ENCODE measurements at regions not wholly inside any gene's neighbourhood (a gene's known extent, or its start where the extent isn't known, plus 50 kb on each side); places are given as distances from the start of the nearest gene placed in this dataset.
"Not testable (repeated sequence)": the region's sequence is repeated elsewhere in the genome, so short reads cannot be mapped to it uniquely, and the experiment has no call there.

- no peak for DNase-seq
These were observed 129.1 kb upstream of the RAP2B start for GRCh38 chr3:153032891-153033290.

GRCh38 chr3:153036846-153037245, 125.2 kb upstream of the RAP2B start:
- no peak for DNase-seq

DNA sequence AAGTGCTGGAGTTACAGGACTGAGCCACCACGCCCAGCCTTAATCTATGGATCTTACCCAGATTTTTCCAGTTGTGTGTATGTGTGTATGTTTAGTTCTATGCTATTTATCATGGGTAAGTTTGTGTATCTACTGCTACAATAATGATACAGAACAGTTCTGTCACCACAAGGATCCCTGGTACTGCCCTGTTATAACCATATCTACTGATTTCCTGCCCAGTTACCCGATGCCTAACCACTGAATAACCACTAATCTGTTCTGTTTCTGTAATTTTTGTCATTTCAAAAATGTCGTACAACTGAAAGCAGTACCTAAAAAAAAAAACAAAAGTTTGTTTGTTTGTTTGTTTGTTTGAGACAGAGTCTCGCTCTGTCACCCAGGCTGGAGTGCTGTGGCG, 123.7 kb upstream of the RAP2B start:
- DNase-seq: no peak

DNA sequence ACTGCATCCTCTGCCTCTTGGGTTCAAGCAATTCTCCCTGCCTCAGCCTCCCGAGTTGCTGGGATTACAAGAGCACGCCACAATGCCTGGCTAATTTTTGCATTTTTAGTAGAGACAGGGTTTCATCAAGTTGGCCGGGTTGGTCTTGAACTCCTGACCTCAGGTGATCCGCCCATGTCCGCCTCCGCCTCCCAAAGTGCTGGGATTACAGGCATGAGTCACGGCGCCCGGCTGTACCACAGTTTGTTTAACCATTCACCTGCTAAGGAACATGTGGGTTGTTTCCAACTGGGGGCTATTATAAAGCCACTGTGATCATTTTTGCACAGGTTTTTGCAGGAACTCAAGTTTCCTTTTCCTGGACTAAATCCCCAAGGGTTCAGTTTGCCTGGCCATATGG, 123.2 kb upstream of the RAP2B start:
- no peak for DNase-seq

GRCh38 chr3:153041181-153041580, 120.8 kb upstream of the RAP2B start:
- no peak for DNase-seq

- DNase-seq: no peak
These were observed 119.9 kb upstream of the RAP2B start for GRCh38 chr3:153042088-153042487.

- DNase-seq: no peak
These were observed 118.2 kb upstream of the RAP2B start for GRCh38 chr3:153043729-153044328.

- no peak for DNase-seq
These were observed 116.9 kb upstream of the RAP2B start for GRCh38 chr3:153045150-153045549.

DNA sequence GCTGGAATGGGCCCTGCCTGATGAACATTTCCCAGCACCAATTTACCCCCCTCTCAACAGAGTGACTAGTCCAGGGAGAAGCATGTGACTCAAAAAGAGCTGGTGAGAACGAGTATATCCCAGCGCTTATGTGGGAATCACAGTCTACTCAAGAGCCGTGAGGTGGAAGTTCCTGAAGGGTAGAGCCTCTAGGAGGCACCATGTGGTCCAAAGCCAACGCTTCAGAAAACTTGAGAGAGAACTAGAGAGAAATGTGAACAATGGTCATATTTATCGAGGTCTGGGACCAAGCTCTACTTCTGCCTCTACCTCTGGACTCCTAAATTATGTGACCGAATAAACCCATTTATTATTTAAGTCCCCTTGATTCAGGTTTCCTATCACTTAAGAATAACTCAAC, 111.0 kb upstream of the RAP2B start:
- DNase-seq: no peak

GRCh38 chr3:153051427-153052095, 110.5 kb upstream of the RAP2B start:
- DNase-seq: no peak

GRCh38 chr3:153052096-153052460, 109.9 kb upstream of the RAP2B start:
- DNase-seq: peak; percentile 65

DNA sequence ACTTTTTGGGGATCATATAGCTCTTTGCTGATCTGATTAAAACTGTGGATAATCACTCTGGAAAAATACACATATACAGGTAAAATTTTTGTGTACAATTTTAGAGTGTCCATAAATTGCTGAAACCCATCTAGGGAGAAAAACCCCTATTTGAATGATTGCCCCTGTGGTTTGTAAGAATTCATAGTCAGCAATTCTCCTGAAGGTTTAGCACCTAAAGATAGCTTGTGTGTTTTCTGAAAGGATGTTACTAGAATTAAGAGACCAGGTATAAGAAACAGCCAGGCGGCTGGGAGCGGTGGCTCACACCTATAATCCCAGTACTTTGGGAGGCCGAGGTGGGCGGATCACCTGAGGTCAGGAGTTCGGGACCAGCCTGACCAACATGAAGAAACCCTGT, 106.8 kb upstream of the RAP2B start:
- no peak for DNase-seq

GRCh38 chr3:153055779-153056178, 106.2 kb upstream of the RAP2B start:
- DNase-seq: no peak

DNA sequence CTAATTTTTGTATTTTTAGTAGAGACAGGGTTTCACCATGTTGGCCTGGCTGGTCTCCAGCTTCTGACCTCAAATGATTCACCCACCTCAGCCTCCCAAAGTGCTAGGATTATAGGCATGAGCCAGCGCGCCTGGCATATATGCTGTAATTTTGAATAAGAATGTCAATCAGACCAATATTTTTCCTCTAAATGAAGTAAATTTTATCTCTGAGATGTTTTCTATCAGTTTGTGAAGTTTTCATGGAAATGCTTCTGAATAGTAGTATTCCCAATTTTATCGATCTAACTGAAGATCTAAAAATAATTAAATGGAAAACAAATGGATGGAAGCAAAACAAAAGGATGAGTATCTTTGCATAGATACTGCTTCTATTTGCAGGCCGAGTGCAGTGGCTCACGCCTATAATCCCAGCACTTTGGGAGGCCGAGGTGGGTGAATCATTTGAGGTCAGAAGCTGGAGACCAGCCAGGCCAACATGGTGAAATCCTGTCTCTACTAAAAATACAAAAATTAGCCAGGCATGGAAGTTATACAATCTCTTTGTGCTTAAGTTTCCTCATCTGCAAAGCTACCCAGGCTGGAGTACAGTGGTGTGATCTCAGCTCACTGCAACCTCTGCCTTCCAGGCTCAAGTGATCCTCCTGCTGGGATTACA, 103.9 kb upstream of the RAP2B start:
- not testable (repeated sequence) for DNase-seq

GRCh38 chr3:153060346-153060745, 101.7 kb upstream of the RAP2B start:
- no peak for DNase-seq

DNA sequence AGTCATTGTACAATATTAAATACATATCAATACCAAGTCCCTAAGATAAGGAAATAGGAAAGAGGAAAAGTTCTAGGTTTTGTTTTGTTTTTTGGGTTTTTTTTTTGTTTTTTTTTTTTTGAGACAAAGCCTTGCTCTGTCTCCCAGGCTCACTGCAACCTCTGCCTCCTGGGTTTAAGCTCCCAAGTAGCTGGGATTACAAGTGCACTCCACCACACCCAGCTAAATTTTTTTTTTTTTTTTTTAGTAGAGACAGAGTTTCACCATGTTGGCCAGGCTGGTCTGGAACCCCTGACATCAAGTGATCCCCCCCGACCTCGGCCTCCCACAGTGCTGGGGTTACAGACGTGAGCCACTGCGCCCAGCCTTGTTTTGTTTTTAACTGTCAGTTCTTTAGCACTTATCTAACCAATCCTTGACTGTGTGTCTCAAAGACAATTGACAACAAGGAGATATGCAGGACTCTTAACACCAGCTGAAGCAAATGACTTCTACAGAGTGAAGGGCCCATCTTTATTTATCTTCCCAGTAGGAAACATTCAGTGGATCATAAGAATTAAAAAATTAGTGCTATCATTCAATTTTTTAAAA, 100.0 kb upstream of the RAP2B start:
- DNase-seq: peak; percentile 62

GRCh38 chr3:153063337-153063736, 98.7 kb upstream of the RAP2B start:
- DNase-seq: no peak

- DNase-seq: no peak
These were observed 95.0 kb upstream of the RAP2B start for GRCh38 chr3:153066983-153067382.

GRCh38 chr3:153069598-153070510, 92.2 kb upstream of the RAP2B start:
- peak; percentile 78 for DNase-seq

- peak; percentile 68 for DNase-seq
These were observed 91.5 kb upstream of the RAP2B start for GRCh38 chr3:153070511-153070868.

DNA sequence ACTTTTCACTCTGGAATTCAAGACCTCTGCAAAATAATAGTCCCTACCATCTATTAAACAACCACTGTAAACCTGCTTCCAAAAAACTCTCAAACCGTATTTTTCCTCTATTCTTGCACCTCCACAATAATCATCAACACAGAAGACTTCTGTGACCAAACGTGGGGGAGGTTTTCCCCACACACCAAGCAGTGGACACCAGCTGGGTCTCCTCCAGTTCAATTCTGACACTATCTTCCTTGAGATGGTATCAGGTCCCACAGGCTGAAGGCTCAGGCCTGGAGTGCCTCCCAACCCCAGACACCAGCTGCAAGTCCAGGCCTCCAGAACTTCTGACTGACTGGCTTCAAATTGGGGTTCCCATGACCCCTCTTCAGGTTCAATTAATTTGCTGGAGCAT, 89.6 kb upstream of the RAP2B start:
- DNase-seq: no peak

DNA sequence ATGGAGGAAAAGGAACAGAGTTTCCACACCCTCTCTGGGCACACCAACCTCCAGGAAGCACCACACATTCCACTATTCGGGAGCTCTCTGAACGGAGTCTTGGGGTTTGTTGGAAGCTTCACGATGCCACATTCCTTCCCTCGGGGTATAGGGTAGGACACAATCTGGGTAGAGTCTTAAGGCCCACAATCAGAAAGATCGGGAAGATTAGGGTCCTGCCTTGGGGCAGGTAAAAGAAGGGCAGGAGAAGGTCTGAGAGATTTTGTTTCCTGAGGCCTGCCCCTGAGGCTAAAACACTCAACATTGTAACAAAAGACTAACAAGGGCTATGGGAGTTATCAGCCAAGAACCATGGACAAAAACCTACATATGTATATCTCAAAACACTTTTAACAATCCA, 89.2 kb upstream of the RAP2B start:
- DNase-seq: no peak

GRCh38 chr3:153073636-153074035, 88.4 kb upstream of the RAP2B start:
- no peak for DNase-seq

All from hematopoietic multipotent progenitor cell treated with erythropoietin and hydrocortisone succinate and interleukin-3 and kit ligand, for 4 days (in vitro differentiated cells).